Right lobe of liver (tissue), 6 donors: ENCODE measurements at regions not wholly inside any gene's neighbourhood (a gene's known extent, or its start where the extent isn't known, plus 50 kb on each side); places are given as distances from the start of the nearest gene placed in this dataset.

Source experiments
- ATAC-seq, 4 donors: fragments of 200-7000 bp; cut with Tn5 transposase; one replicate each; pipeline ENCODE4 v1.9.1; 2020; ENCODE audit warnings: mild to moderate bottlenecking in 4 of 4, moderate library complexity in 4 of 4
- DNase-seq, 3 donors: peaks; one replicate each; pipeline ENCODE4 v3.0.0-alpha.2; 2020
- H3K27ac ChIP-seq, 3 donors: fragments of 200-600 bp; one replicate each; pipeline ENCODE4 v1.8.0; 2022
- H3K27me3 ChIP-seq, 2 donors: fragments of 200-600 bp; one replicate each; pipeline ENCODE4 v1.8.0; 2022
- H3K36me3 ChIP-seq, 4 donors: fragments of 200-600 bp; sonication (generic) in 1 of 4; one replicate each; pipeline versions ENCODE4 v1.5.1 to v1.8.0; 2017 to 2022; ENCODE audit warnings: control low read depth in 1 of 4
- H3K4me1 ChIP-seq, 4 donors: fragments of 200-600 bp; sonication (generic) in 1 of 4; one replicate each; pipeline versions ENCODE4 v1.5.1 to v1.8.0; 2017 to 2022; ENCODE audit warnings: control low read depth in 1 of 4
- H3K4me3 ChIP-seq, 3 donors: fragments of 200-600 bp; one replicate each; pipeline ENCODE4 v1.8.0; 2022
- H3K9me3 ChIP-seq, 4 donors: fragments of 200-600 bp; sonication (generic) in 1 of 4; one replicate each; pipeline versions ENCODE4 v1.5.1 to v1.8.0; 2017 to 2022; ENCODE audit warnings: control low read depth in 1 of 4
- CTCF ChIP-seq, 4 donors: fragments of 200-600 bp in 3 of 4; fragments of 450-650 bp in 1 of 4; IDR thresholded peaks; one replicate each; pipeline versions ENCODE4 v1.5.1 to v1.8.0; 2016 to 2022; ENCODE audit warnings: antibody characterized with exemption in 4 of 4, mild to moderate bottlenecking in 2 of 4
- POLR2A ChIP-seq: fragments of 450-650 bp; IDR thresholded peaks from one replicate; pipeline ENCODE4 v1.6.1; 2017; ENCODE audit warnings: antibody characterized with exemption, mild to moderate bottlenecking
- WGBS: methylation state at CpG from one replicate; pipeline ENCODE4 v1.1.6; 2018; ENCODE audit warnings: low coverage, low lambda C conversion rate; ENCODE audit not compliant: insufficient coverage; ENCODE audit errors: missing lambda C conversion rate; 5-methylcytosine and 5-hydroxymethylcytosine counted together
- intact Hi-C, 2 donors: fragments of 100-400 bp; cut with DNase I; formaldehyde crosslinking; loops; one replicate each; pipeline versions ENCODE4 v1.11.2 to v1.14.1; 2022
- donor health status: DM: no; HTN: yes; CAD: no.
- donor health status: DM: no; HTN: no; CAD: no.
- donor health status: DM: no; HTN: no; CAD: no.
- donor health status: DM: no; HTN: yes; CAD: no.
- donor health status: DM: no; HTN: yes; CAD: no.

- TF ChIP-seq CTCF (IDR thresholded peaks at IDR 0.05) (no peak), POLR2A (no peak)
- Histone ChIP-seq H3K9me3 (no peaks in the 10 kb centered on the region), H3K27me3 (no peaks in the 10 kb centered on the region), H3K4me1 (no peaks in the 10 kb centered on the region), H3K4me3 (no peak overlapping the region), H3K36me3 (no peaks in the 10 kb centered on the region), H3K27ac (no peak overlapping the region)
- intact Hi-C loops: no loop called here
- DNase-seq (no peak), ATAC-seq (peak in 2 of 4 donors; percentile 42 to 59)
- WGBS: 100% methylated on average over 1 of the region's 1 CpG
Measured at GRCh38 chr16:54672500-54672899, 258.2 kb upstream of the IRX5 start.

GRCh38 chr16:54657709-54658102 lies 273.0 kb upstream of the IRX5 start:
- peak overlapping the region in 2 of 3 donors; percentile 48 to 51 for H3K27ac ChIP-seq
- peaks cover 0 to 14% (median 0%) of the 10 kb centered on the region in 4 donors for H3K4me1 ChIP-seq
- peak; percentile 79 to 97 (median 94) for ATAC-seq
- H3K36me3 ChIP-seq: no peaks in the 10 kb centered on the region
- TF ChIP-seq CTCF (IDR thresholded peaks at IDR 0.05) (no peak), POLR2A (no peak)
- intact Hi-C loops: no loop called here
- 23% methylated on average over 2 of the region's 2 CpGs for WGBS
- H3K27me3 ChIP-seq: no peaks in the 10 kb centered on the region
- H3K9me3 ChIP-seq: no peaks in the 10 kb centered on the region
- peak overlapping the region in 2 of 3 donors; percentile 40 to 49 for H3K4me3 ChIP-seq
- DNase-seq: peak in 1 of 3 donors; percentile 70

DNA sequence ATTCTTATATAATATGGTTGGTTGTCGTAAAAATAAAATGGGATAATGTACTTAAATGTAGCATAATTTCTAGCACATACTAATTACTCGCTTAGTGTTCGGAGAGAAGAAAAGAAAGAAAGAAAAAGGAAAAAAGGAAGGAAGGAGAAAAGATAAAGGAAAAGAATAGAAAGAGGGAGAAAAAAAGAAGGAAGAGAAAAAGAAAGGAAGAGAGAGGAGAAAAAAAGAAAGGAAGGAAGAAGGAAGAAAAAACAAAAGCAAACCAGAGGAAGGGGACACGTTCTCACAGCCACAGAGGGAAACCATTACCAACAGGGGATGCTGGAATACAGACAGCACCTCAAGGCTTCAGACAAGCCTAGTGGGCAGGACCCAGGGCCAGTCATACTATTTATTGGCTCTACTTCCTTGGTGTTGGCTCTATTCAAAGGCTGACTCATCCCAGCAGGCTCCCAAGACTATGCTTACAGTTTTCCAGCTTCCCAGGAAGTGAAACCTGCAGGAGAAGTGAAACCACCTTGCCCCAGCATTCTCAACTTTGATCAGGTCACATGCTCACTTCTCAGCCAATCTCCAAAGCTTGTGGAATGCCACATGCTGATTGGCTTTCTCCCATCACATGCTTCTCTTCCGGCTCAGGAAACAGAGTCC lies 273.5 kb upstream of the IRX5 start:
- intact Hi-C loops: no loop called here
- no peaks in the 10 kb centered on the region for H3K27me3 ChIP-seq
- ATAC-seq (peak; percentile 81 to 89 (median 86)), DNase-seq (peak in 2 of 3 donors; percentile 26 to 52)
- TF ChIP-seq POLR2A (no peak), CTCF (IDR thresholded peaks at IDR 0.05) (no peak)
- no peaks in the 10 kb centered on the region for H3K36me3 ChIP-seq
- H3K9me3 ChIP-seq: no peaks in the 10 kb centered on the region
- peaks cover 0 to 14% (median 0%) of the 10 kb centered on the region in 4 donors for H3K4me1 ChIP-seq
- H3K27ac ChIP-seq: peak overlapping the region in 2 of 3 donors; percentile 48 to 51
- peak overlapping the region in 2 of 3 donors; percentile 40 to 49 for H3K4me3 ChIP-seq
- 64% methylated on average over 5 of the region's 5 CpGs for WGBS

DNA sequence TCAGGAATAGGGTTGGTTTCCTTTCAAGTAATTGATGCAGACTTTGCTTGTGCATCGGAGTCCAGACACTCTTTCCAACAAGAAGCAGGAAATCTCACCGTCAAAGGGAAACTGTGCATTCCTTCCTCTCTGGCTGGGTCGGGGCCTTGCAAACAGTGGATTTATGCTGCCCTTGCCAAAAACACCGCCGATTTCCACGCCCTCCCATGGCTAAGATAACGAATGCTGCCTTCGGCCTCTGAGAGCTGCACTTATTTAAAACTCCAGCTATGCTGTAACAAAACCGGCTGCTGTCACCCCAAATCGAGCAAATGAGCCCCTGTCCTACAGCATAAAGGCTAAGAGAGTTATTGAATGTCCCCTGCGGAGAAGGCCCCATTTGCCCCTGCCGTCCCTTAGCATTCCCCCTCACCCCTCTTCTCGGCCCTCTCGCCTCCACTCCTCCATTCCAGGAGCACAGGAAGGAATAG lies 275.5 kb upstream of the IRX5 start:
- H3K4me3 ChIP-seq: no peak overlapping the region

More for the DNA sequence above, 275.5 kb upstream of the IRX5 start:
- no peaks in the 10 kb centered on the region for H3K27me3 ChIP-seq
- 25% methylated on average over 11 of the region's 14 CpGs for WGBS
- intact Hi-C loops: no loop called here
- no peak for TF ChIP-seq CTCF (IDR thresholded peaks at IDR 0.05)
- no peak for TF ChIP-seq POLR2A
- H3K9me3 ChIP-seq: no peaks in the 10 kb centered on the region
- H3K36me3 ChIP-seq: no peaks in the 10 kb centered on the region
- no peak overlapping the region for H3K27ac ChIP-seq
- ATAC-seq (peak; percentile 9 to 46 (median 38)), DNase-seq (peak in 1 of 3 donors; percentile 29)
- H3K4me1 ChIP-seq: peaks cover 0 to 14% (median 0%) of the 10 kb centered on the region in 4 donors
